Panc1 (cell line): ENCODE measurements at regions not wholly inside any gene's neighbourhood (a gene's known extent, or its start where the extent isn't known, plus 50 kb on each side); places are given as distances from the start of the nearest gene placed in this dataset.

Source experiments
- ATAC-seq: fragments of 200-7000 bp; cut with Tn5 transposase; 2 replicates; pipeline ENCODE4 v1.9.1; 2020; ENCODE audit warnings: mild to moderate bottlenecking, moderate library complexity
- BruUV-seq: library from RNA; stranded (reverse); fragments of 400-500 nt; replicated peaks from 2 replicates; lab custom pipeline; 2021; lab: Mats Ljungman, UMichigan
- CTCF ChIA-PET: fragments of 300-600 bp; sonication (Branson Sonifier 250); formaldehyde crosslinking; loops from one replicate; lab custom pipeline; 2022; ENCODE audit warnings: antibody characterized with exemption; lab: Charles Lee
- POLR2A ChIA-PET: fragments of 300-600 bp; sonication (Branson Sonifier 250); formaldehyde crosslinking; loops from one replicate; lab custom pipeline; 2022; ENCODE audit warnings: antibody characterized with exemption; lab: Charles Lee
- DNase-seq: peaks from one replicate; pipeline ENCODE4 v3.0.0-alpha.2; 2010; ENCODE audit warnings: low read depth, low spot score
- H3K27ac ChIP-seq: 2 replicates; pipeline ENCODE4 v1.5.1; 2011; ENCODE audit warnings: mild to moderate bottlenecking, low read length, inconsistent platforms
- H3K27me3 ChIP-seq: fragments of 200-500 bp; sonication (Bioruptor generic); 2 replicates; pipeline ENCODE4 v1.6.0; 2014; ENCODE audit warnings: low read length, inconsistent platforms; ENCODE audit not compliant: control insufficient read depth, insufficient read depth
- H3K36me3 ChIP-seq: fragments of 200-500 bp; sonication (Bioruptor generic); 2 replicates; pipeline ENCODE4 v1.5.1; 2014; ENCODE audit warnings: inconsistent platforms, mild to moderate bottlenecking, low read length, moderate library complexity; ENCODE audit not compliant: control insufficient read depth, insufficient read depth
- H3K4me1 ChIP-seq: 2 replicates; pipeline ENCODE4 v1.5.1; 2011; ENCODE audit warnings: inconsistent platforms, mild to moderate bottlenecking, low read length, moderate library complexity; ENCODE audit not compliant: control insufficient read depth, insufficient read depth
- H3K4me3 ChIP-seq, 2 experiments: 2 replicates each; pipeline ENCODE4 v1.5.1; 2011 to 2012; ENCODE audit warnings: low read depth in 2 of 2, low read length in 2 of 2, mild to moderate bottlenecking in 2 of 2, inconsistent platforms in 1 of 2, moderate library complexity in 1 of 2
- H3K9me3 ChIP-seq: fragments of 200-500 bp; sonication (Bioruptor generic); 2 replicates; pipeline ENCODE4 v1.5.1; 2014; ENCODE audit warnings: low read depth, mild to moderate bottlenecking, inconsistent platforms, low read length, moderate library complexity; ENCODE audit not compliant: control insufficient read depth, insufficient read depth
- POLR2AphosphoS5 ChIP-seq: IDR thresholded peaks from 2 replicates; pipeline ENCODE4 v1.6.1; 2012; ENCODE audit warnings: mild to moderate bottlenecking, low read depth, low read length, moderate library complexity
- SIN3A ChIP-seq: IDR thresholded peaks from 2 replicates; pipeline ENCODE4 v1.6.1; 2012; ENCODE audit warnings: low read depth, mild to moderate bottlenecking, low read length, moderate library complexity, borderline replicate concordance; ENCODE audit not compliant: insufficient read depth
- TCF7L2 ChIP-seq: IDR thresholded peaks from 2 replicates; pipeline ENCODE4 v1.6.1; 2011; ENCODE audit warnings: mild to moderate bottlenecking, low read depth, low read length, inconsistent platforms
- in situ Hi-C: cut with HindIII; loops from 2 replicates; pipeline ENCODE4 v1.10.0; 2016; ENCODE audit warnings: low sequenced_read_pairs, low pct_unique_long_range_greater_than_20kb
- intact Hi-C: fragments of 100-400 bp; cut with micrococcal nuclease; formaldehyde crosslinking; loops from one replicate; pipeline ENCODE4 v1.10.0; 2022; ENCODE audit not compliant: unreplicated experiment
- TF ChIP-seq, protein P1 (sequence below): fragments of 450-650 bp; IDR thresholded peaks from 2 replicates; pipeline ENCODE4 v1.5.1; 2017; ENCODE audit warnings: mild to moderate bottlenecking
- TF ChIP-seq, protein P2 (sequence below), 2 experiments: IDR thresholded peaks; 2 replicates each; pipeline ENCODE4 v1.6.1; 2011 to 2012; ENCODE audit warnings: low read depth in 2 of 2, control low read depth in 1 of 2, low read length in 1 of 2, mild to moderate bottlenecking in 1 of 2, moderate library complexity in 1 of 2; ENCODE audit not compliant: insufficient read depth in 1 of 2

DNA sequence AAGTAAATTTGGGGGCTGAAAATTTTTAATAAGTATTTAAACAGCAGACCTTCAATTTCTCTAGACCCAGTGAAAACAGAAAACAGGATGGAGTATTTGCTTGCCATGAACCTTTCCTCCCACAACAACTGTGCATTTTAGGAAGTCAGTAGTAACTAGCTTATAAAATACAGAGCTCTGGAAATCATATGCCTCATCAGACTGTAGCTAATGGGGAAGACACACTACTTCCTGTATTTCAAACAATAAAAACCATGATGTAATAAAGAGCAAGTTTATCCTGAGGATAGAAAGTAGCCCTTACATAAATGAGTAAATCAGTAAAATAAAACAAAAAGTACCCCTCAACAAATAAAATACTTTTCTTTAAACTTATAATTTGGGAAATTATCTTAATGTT lies 280.1 kb upstream of the ZFP42 start:
- H3K27ac ChIP-seq = no peak overlapping the region
- in situ Hi-C loops (no loop called here), intact Hi-C loops (no loop called here)
- H3K9me3 ChIP-seq = no peaks in the 10 kb centered on the region
- no peaks in the 10 kb centered on the region; the same call in 1 of the 2 replicates for H3K4me1 ChIP-seq
- no peak overlapping the region for H3K4me3 ChIP-seq
- TF ChIP-seq SIN3A = no peak
- TF ChIP-seq POLR2AphosphoS5 = no peak
- TF ChIP-seq TCF7L2 = no peak
- TF ChIP-seq, protein P1, sequence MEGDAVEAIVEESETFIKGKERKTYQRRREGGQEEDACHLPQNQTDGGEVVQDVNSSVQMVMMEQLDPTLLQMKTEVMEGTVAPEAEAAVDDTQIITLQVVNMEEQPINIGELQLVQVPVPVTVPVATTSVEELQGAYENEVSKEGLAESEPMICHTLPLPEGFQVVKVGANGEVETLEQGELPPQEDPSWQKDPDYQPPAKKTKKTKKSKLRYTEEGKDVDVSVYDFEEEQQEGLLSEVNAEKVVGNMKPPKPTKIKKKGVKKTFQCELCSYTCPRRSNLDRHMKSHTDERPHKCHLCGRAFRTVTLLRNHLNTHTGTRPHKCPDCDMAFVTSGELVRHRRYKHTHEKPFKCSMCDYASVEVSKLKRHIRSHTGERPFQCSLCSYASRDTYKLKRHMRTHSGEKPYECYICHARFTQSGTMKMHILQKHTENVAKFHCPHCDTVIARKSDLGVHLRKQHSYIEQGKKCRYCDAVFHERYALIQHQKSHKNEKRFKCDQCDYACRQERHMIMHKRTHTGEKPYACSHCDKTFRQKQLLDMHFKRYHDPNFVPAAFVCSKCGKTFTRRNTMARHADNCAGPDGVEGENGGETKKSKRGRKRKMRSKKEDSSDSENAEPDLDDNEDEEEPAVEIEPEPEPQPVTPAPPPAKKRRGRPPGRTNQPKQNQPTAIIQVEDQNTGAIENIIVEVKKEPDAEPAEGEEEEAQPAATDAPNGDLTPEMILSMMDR = no peak
- TF ChIP-seq, protein P2, sequence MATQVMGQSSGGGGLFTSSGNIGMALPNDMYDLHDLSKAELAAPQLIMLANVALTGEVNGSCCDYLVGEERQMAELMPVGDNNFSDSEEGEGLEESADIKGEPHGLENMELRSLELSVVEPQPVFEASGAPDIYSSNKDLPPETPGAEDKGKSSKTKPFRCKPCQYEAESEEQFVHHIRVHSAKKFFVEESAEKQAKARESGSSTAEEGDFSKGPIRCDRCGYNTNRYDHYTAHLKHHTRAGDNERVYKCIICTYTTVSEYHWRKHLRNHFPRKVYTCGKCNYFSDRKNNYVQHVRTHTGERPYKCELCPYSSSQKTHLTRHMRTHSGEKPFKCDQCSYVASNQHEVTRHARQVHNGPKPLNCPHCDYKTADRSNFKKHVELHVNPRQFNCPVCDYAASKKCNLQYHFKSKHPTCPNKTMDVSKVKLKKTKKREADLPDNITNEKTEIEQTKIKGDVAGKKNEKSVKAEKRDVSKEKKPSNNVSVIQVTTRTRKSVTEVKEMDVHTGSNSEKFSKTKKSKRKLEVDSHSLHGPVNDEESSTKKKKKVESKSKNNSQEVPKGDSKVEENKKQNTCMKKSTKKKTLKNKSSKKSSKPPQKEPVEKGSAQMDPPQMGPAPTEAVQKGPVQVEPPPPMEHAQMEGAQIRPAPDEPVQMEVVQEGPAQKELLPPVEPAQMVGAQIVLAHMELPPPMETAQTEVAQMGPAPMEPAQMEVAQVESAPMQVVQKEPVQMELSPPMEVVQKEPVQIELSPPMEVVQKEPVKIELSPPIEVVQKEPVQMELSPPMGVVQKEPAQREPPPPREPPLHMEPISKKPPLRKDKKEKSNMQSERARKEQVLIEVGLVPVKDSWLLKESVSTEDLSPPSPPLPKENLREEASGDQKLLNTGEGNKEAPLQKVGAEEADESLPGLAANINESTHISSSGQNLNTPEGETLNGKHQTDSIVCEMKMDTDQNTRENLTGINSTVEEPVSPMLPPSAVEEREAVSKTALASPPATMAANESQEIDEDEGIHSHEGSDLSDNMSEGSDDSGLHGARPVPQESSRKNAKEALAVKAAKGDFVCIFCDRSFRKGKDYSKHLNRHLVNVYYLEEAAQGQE (IDR thresholded peaks at IDR 0.05; ENCODE audit: insufficient read depth in 1 of 2, low read depth in 2 of 2, low read length in 1 of 2) = no peak
- CTCF ChIA-PET = no interaction called here
- no TSS peak for BruUV-seq
- DNase-seq (no peak), ATAC-seq (no peak)
- H3K27me3 ChIP-seq = no peaks in the 10 kb centered on the region
- POLR2A ChIA-PET = no interaction called here
- no peaks in the 10 kb centered on the region for H3K36me3 ChIP-seq

DNA sequence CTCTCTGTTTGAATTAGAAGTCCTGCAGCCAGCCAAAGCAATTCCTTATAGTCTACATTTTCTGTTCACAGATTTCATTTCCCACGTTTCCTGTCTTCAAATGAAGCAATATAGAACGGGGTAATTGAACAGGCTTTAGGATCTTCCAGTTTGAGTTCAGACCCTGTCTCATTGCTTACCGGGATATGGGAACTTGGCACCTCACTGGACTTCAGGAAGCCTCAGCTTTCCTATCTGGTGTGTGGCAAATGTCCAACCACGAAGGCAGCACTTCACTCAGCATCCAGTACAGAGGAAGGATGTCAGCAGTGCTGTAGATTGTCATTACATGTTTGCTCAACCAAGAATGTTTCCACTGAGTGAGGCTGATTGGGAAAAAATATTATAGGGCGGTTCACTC lies 271.1 kb upstream of the ZFP42 start:
- BruUV-seq = no TSS peak
- in situ Hi-C loops = no loop called here
- no peak overlapping the region for H3K4me3 ChIP-seq
- intact Hi-C loops = no loop called here
- H3K36me3 ChIP-seq = no peaks in the 10 kb centered on the region
- DNase-seq (no peak), ATAC-seq (no peak)
- H3K27me3 ChIP-seq = no peaks in the 10 kb centered on the region
- ChIA-PET POLR2A (no interaction called here), CTCF (no interaction called here)
- TF ChIP-seq, protein P1 = no peak
- TF ChIP-seq POLR2AphosphoS5 (no peak), SIN3A (no peak), TCF7L2 (no peak)
- TF ChIP-seq, protein P2 (IDR thresholded peaks at IDR 0.05; ENCODE audit: insufficient read depth in 1 of 2, low read depth in 2 of 2, low read length in 1 of 2) = no peak
- no peak overlapping the region for H3K27ac ChIP-seq
- no peaks in the 10 kb centered on the region for H3K9me3 ChIP-seq
- no peaks in the 10 kb centered on the region for H3K4me1 ChIP-seq
